HG02759 (cell line): ENCODE measurements at regions not wholly inside any gene's neighbourhood (a gene's known extent, or its start where the extent isn't known, plus 50 kb on each side); places are given as distances from the start of the nearest gene placed in this dataset.

Experiments
- ATAC-seq: cut with Tn5 transposase; IDR thresholded peaks from one replicate; pipeline ENCODE4 v1.9.1; 2021; ENCODE audit warnings: mild to moderate bottlenecking, moderate library complexity; ENCODE audit not compliant: unreplicated experiment

GRCh38 chr18:11324956-11325882 is 175.8 kb upstream of the PIEZO2 start:
- ATAC-seq: peak; percentile 90

GRCh38 chr18:11324510-11324909 is 175.1 kb upstream of the PIEZO2 start:
- no peak for ATAC-seq

GRCh38 chr18:11323359-11323819 is 174.0 kb upstream of the PIEZO2 start:
- ATAC-seq: no peak

- ATAC-seq: no peak
Measured at GRCh38 chr18:11322716-11323115, 173.3 kb upstream of the PIEZO2 start.

- ATAC-seq: no peak
Measured at GRCh38 chr18:11322006-11322405, 172.6 kb upstream of the PIEZO2 start.

GRCh38 chr18:11320986-11321385 is 171.6 kb upstream of the PIEZO2 start:
- ATAC-seq: no peak

GRCh38 chr18:11316546-11316945 is 167.2 kb upstream of the PIEZO2 start:
- ATAC-seq: no peak

- ATAC-seq: peak; percentile 60
Measured at GRCh38 chr18:11310476-11311086, 161.2 kb upstream of the PIEZO2 start.

GRCh38 chr18:11309172-11309571 is 159.8 kb upstream of the PIEZO2 start:
- no peak for ATAC-seq

GRCh38 chr18:11308499-11308898 is 159.1 kb upstream of the PIEZO2 start:
- no peak for ATAC-seq

GRCh38 chr18:11307716-11308115 is 158.3 kb upstream of the PIEZO2 start:
- ATAC-seq: no peak

- ATAC-seq: no peak
Measured at GRCh38 chr18:11305507-11305906, 156.1 kb upstream of the PIEZO2 start.

- no peak for ATAC-seq
Measured at GRCh38 chr18:11304928-11305327, 155.6 kb upstream of the PIEZO2 start.

- no peak for ATAC-seq
Measured at GRCh38 chr18:11296946-11297345, 147.6 kb upstream of the PIEZO2 start.

GRCh38 chr18:11293794-11294193 is 144.4 kb upstream of the PIEZO2 start:
- no peak for ATAC-seq

- ATAC-seq: no peak
Measured at GRCh38 chr18:11290786-11291185, 141.4 kb upstream of the PIEZO2 start.

GRCh38 chr18:11289248-11289647 is 139.9 kb upstream of the PIEZO2 start:
- ATAC-seq: no peak

GRCh38 chr18:11288401-11288800 is 139.0 kb upstream of the PIEZO2 start:
- no peak for ATAC-seq

GRCh38 chr18:11286431-11286830 is 137.1 kb upstream of the PIEZO2 start:
- ATAC-seq: no peak

- no peak for ATAC-seq
Measured at GRCh38 chr18:11284811-11285210, 135.4 kb upstream of the PIEZO2 start.

GRCh38 chr18:11284349-11284748 is 135.0 kb upstream of the PIEZO2 start:
- no peak for ATAC-seq

GRCh38 chr18:11283479-11284161 is 134.3 kb upstream of the PIEZO2 start:
- no peak for ATAC-seq
